ENCODE measurements at regions not wholly inside any gene's neighbourhood (a gene's known extent, or its start where the extent isn't known, plus 50 kb on each side); places are given as distances from the start of the nearest gene placed in this dataset.

- DNase-seq (ENCODE audit: low read depth in 4 of 4, low spot score in 3 of 4): no peak
Observed at GRCh38 chr13:76043874-76044273, 407.7 kb downstream of the LMO7 start.

GRCh38 chr13:76038920-76039716 is 403.0 kb downstream of the LMO7 start:
- no peak for DNase-seq (ENCODE audit: low read depth in 4 of 4, low spot score in 3 of 4)

DNA sequence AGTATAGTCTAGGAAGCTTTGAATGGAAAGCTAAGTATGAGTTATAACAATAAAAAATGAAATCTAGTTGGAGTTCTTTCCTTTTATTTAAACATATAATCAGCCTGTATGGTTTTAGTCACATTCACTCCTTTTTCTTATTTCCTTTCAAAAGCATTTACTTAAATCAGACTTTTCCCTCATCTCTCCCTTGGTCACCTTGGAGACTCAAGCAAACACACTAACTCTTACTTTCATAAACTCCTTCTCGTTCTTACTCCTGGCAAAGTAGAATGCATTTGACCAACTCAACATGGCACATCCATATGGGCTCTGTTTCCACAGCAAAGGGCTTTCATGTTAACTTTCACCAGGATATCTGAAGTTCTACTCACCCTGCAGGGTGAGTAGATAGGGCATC is 400.0 kb downstream of the LMO7 start:
- no peak for DNase-seq (ENCODE audit: low read depth in 4 of 4, low spot score in 3 of 4)

- DNase-seq (ENCODE audit: low read depth in 4 of 4, low spot score in 3 of 4): no peak
Observed at GRCh38 chr13:76035711-76036110, 399.6 kb downstream of the LMO7 start.

GRCh38 chr13:76029706-76030105 is 393.6 kb downstream of the LMO7 start:
- DNase-seq (ENCODE audit: low read depth in 4 of 4, low spot score in 3 of 4): no peak

GRCh38 chr13:76029088-76029487 is 393.0 kb downstream of the LMO7 start:
- no peak for DNase-seq (ENCODE audit: low read depth in 4 of 4, low spot score in 3 of 4)

- no peak for DNase-seq (ENCODE audit: low read depth in 4 of 4, low spot score in 3 of 4)
Observed at GRCh38 chr13:76027131-76027530, 391.0 kb downstream of the LMO7 start.

GRCh38 chr13:76025392-76025791 is 389.3 kb downstream of the LMO7 start:
- no peak for DNase-seq (ENCODE audit: low read depth in 4 of 4, low spot score in 3 of 4)

DNA sequence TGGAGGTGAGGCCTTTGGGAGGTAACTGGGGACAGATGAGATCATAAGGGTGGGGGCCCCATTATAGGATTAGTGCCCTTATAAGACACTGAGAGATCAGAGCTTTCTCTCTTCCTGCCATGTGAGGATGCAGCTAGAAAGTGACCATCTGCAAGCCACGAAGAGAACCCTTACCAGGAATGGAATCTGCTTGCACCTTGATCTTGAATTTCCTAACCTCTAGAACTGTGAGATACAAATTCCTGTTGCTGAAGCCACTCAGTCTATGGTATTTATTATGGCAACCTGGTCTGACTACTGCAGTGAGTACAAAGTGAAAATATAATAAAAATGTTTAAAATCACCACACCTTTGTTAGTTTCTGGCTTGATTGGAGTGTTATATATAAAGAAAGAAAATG is 388.0 kb downstream of the LMO7 start:
- DNase-seq (ENCODE audit: low read depth in 4 of 4, low spot score in 3 of 4): no peak

DNA sequence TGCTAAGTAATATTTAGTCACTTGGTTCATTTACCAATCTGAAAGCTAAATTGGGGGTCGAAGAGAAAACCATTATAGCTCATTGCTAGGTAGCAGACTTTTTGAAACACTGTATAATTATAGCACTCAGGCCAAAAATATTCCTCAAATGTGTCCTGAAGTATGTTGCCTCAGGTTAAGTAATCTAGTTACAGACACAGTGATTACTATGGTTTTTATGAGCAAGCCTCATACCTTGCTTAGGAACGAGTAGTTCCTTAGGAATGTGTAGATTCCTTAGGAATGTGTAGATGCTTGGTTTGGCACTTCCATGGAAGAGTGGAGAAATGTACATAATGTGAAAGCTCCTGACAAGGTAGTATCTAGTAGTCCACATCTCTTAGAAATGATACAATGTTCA is 387.5 kb downstream of the LMO7 start:
- DNase-seq (ENCODE audit: low read depth in 4 of 4, low spot score in 3 of 4): no peak

DNA sequence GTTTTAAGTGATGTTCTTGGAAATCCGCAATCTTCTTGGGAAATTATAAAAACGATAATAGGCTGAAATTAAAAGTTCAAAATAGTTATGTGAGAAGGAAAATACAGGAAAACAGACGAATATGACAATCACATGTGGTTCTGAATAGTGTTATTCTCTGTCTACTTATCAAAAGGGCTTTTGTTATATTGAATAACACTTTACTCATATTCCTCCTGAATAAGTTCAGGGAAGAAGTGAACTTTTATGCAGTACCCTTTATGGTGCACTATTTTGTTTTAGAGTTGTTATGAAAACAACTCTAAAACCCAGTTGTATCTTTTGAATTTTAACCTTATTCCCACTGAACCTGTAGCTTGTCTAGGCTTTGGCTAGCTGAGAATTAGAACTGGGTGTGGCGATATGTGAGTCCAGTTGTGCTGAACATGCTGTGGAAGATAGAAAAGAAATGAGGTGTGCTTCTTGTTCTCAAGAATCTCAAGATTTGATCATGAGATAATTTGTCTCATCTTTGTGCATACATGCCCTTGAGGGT is 384.4 kb downstream of the LMO7 start:
- DNase-seq (ENCODE audit: low read depth in 4 of 4, low spot score in 3 of 4): no peak

DNA sequence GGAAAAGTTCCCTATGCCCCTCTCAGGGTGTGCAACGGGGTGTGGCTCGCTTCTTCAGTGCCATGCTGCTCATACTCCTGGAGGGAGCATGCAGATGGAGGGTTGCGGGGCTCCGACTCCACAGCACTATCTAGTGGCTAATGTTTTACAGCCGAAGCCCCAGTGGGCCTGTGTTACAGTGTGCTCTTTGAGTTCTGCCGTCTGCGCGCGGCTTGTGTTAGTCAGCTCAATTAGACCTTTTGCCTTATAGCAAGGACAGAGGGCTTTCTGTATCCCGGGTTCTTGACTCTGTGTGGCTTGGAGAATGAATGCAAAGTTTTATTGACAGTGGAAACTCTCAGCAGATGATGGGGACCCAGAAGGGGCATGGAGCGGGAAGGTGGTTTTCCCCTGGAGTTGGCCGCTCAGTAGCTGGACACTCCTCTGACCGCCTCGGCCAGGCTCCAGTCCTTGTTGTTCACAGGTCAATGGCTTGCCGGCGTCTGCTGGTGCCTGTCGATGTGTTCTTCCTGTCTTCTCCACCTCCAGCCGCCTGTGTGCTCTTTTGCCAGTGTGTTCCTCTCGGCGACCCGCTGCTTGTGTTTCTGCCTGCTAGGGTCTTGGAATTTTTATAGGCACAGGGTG is 383.4 kb downstream of the LMO7 start:
- no peak for DNase-seq (ENCODE audit: low read depth in 4 of 4, low spot score in 3 of 4)

- no peak for DNase-seq (ENCODE audit: low read depth in 4 of 4, low spot score in 3 of 4)
Observed at GRCh38 chr13:76017861-76018556, 381.9 kb downstream of the LMO7 start.

GRCh38 chr13:76016799-76017400 is 380.8 kb downstream of the LMO7 start:
- no peak for DNase-seq (ENCODE audit: low read depth in 4 of 4, low spot score in 3 of 4)

DNA sequence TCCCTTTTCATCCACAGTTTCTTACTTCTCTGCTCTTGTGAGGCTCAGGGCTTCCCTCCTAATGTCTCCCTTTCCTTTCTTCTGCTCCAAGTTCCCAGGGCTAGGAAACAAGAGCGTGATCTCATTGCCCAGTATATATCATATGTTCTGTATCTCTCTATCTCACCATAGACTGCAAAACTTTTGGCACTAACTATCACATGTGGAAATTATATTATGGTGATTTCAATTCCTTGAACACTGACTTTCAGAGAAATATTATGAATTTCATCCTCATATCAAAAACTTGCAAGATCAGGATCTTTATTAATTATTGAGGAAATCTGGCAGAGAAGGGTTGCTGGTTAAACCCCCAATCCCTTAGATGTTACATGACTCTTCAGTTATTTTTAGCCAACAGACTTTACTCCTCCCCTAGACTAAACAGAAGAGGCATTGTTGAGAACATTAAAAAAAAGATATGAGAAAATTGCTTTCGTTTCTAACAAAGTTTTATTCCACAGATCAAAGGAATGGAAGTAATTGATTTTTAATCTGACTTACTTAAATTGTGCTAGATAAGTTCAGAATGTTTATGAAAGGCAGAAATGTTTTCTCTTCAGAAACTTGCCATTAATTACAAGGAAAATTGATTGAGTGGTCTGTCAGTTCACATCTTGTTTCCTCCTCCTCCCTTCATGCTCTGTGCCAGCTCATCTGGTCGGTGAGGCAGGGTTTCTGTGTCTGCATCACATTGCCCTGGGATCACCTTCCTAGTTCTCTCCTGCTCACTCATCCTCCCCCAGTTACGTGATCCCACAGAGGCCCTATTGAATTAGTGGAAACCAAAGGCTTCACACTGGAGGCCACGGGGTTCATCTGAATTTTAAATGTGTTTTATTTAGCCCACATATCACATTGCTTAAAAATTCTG is 378.5 kb downstream of the LMO7 start:
- DNase-seq (ENCODE audit: low read depth in 4 of 4, low spot score in 3 of 4): peak in 2 of 4 donors; percentile 18 to 36

DNA sequence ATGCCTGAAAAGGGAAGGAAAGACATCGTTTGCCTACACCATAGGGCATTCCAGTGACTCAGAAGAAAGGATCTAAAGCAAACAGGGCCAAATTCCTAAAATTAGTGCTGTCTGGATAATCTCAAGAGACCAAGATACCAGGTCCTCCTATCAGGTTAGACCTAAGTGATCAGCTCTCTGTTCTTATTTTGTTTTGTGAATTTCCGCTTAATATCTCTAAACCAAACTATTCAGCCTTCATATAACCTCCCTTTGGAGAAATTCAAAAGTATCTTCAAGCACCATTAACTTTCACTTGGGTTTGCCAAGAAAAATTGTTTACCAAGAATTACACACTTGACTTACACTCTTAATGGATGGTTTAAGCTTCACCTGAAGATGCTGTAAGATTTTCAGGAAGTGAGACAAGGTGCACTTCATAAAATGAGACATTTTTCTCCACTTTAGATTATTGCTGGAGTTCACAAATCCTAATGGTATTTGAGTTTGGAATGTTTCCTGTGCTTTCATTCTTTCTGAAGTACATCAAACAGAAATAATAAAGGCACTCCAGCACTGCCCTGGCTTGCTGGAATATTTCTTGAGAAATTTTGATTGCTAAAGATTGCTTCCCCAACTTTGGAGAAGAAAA is 376.1 kb downstream of the LMO7 start:
- DNase-seq (ENCODE audit: low read depth in 4 of 4, low spot score in 3 of 4): no peak

DNA sequence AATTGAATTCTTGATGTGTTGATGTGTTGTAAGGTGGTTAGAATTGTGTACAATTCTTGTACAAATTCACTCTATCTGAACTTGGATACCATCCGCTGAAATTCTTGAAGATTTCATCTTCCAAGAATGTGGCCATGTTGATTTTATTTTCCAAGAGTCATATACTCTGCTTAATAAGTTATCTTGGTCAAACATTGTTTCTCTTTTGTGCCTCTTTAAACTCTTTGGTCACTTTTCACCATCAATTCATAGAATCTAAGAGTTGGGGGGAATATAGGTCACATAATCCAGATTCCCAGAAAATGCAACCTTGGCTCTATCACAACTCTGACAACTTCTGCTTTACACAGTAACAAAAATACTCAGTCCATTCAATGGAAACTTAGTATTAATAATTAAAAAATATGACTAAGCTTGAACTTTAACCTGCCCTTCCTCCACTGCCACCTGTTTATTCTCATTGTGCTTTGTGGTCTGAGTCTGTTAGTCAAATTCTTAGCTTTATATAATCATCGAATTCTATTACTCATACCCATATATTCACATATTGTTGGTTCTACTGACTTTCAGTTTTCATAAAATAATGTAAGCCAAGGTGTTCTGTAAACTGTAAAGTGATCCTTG is 373.2 kb downstream of the LMO7 start:
- no peak for DNase-seq (ENCODE audit: low read depth in 4 of 4, low spot score in 3 of 4)

- no peak for DNase-seq (ENCODE audit: low read depth in 4 of 4, low spot score in 3 of 4)
Observed at GRCh38 chr13:76004416-76004815, 368.3 kb downstream of the LMO7 start.

DNA sequence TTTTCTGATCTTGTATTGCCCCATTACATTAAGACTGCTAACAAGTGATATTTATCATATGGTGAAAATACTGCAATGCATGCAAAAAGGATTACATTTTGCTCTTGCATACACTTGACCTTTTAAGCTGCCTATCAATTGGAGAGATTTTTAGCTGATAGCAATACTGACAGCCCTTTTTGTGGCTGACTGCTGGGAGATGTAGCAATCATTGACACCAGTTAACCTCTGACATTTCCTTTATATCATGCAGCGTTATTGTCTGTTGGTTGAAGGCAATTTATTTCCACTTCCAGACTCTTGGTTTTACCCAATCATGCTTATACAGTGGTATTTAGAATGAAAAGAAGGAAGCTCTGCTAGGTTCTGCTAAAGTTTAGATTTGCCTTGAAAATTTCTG is 364.0 kb downstream of the LMO7 start:
- no peak for DNase-seq (ENCODE audit: low read depth in 4 of 4, low spot score in 3 of 4)

Data from left renal pelvis (tissue), 4 donors.